GM12878 (cell line): ENCODE measurements at regions not wholly inside any gene's neighbourhood (a gene's known extent, or its start where the extent isn't known, plus 50 kb on each side); places are given as distances from the start of the nearest gene placed in this dataset.

Source experiments
- GABPA ChIP-seq: IDR thresholded peaks from 2 replicates; pipeline ENCODE4 v1.6.1; 2014; ENCODE audit warnings: antibody characterized with exemption, low read depth, mild to moderate bottlenecking, inconsistent platforms
- KDM1A ChIP-seq: fragments of 200-600 bp; sonication (generic); IDR thresholded peaks from 2 replicates; pipeline ENCODE4 v1.6.1; 2016; ENCODE audit warnings: borderline replicate concordance
- POLR2A ChIP-seq: IDR thresholded peaks from 2 replicates; pipeline ENCODE4 v1.6.1; 2011; ENCODE audit warnings: low read depth, mild to moderate bottlenecking, low read length
- TCF3 ChIP-seq: IDR thresholded peaks from 2 replicates; pipeline ENCODE4 v1.6.1; 2012; ENCODE audit warnings: low read depth, mild to moderate bottlenecking, low read length, borderline replicate concordance; ENCODE audit not compliant: insufficient read depth
- ZNF24 ChIP-seq: fragments of 450-650 bp; IDR thresholded peaks from 2 replicates; pipeline ENCODE4 v1.6.1; 2017; ENCODE audit warnings: antibody characterized with exemption, mild to moderate bottlenecking
- TF ChIP-seq, protein P1 (sequence below): fragments of 450-650 bp; IDR thresholded peaks from 2 replicates; pipeline ENCODE4 v1.6.1; 2017; ENCODE audit warnings: antibody characterized with exemption, mild to moderate bottlenecking, moderate library complexity
- TF ChIP-seq, protein P2 (sequence below): fragments of 450-650 bp; IDR thresholded peaks from 2 replicates; pipeline ENCODE4 v1.6.1; 2017; ENCODE audit warnings: mild to moderate bottlenecking, low read depth, inconsistent platforms; ENCODE audit not compliant: poor library complexity, severe bottlenecking

DNA sequence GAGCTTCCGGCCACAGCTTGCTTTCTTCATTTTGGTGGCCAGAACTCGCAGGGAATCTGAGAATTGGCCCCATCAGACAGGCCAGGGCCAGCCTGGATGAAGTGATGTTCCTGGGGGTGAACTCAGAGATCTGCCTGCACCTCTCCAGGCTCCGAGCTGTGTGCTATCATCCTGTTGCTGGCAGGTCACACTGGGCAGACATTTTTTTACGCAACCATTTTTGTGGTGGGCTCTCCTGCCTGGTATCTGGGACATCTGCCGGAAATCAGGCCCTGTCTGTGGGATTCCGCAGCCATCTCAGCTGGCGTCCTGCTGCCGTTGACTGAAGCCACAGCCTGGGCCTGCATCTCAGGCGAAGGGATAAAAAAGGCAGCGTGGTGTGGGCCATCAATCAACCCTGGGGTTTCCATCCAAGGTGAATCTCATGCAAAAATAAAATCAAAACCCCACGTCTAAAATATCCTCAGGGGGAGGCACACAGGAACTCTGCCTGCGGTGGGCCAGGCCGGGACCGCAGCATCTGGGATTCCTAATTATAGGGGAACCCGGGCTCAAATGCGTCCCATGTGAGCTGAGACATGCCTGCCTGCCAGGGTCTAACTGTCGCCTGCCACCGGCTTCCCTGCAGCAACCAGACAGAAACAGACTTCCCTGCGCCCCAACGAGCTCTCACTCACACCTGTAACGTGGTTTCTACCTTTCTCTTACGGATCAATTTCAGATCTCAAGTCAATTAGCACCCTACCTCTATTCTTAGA is 174.3 kb downstream of the SYK start (continued):
- TF ChIP-seq, protein P1, sequence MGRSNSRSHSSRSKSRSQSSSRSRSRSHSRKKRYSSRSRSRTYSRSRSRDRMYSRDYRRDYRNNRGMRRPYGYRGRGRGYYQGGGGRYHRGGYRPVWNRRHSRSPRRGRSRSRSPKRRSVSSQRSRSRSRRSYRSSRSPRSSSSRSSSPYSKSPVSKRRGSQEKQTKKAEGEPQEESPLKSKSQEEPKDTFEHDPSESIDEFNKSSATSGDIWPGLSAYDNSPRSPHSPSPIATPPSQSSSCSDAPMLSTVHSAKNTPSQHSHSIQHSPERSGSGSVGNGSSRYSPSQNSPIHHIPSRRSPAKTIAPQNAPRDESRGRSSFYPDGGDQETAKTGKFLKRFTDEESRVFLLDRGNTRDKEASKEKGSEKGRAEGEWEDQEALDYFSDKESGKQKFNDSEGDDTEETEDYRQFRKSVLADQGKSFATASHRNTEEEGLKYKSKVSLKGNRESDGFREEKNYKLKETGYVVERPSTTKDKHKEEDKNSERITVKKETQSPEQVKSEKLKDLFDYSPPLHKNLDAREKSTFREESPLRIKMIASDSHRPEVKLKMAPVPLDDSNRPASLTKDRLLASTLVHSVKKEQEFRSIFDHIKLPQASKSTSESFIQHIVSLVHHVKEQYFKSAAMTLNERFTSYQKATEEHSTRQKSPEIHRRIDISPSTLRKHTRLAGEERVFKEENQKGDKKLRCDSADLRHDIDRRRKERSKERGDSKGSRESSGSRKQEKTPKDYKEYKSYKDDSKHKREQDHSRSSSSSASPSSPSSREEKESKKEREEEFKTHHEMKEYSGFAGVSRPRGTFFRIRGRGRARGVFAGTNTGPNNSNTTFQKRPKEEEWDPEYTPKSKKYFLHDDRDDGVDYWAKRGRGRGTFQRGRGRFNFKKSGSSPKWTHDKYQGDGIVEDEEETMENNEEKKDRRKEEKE: no peak
- TF ChIP-seq, protein P2, sequence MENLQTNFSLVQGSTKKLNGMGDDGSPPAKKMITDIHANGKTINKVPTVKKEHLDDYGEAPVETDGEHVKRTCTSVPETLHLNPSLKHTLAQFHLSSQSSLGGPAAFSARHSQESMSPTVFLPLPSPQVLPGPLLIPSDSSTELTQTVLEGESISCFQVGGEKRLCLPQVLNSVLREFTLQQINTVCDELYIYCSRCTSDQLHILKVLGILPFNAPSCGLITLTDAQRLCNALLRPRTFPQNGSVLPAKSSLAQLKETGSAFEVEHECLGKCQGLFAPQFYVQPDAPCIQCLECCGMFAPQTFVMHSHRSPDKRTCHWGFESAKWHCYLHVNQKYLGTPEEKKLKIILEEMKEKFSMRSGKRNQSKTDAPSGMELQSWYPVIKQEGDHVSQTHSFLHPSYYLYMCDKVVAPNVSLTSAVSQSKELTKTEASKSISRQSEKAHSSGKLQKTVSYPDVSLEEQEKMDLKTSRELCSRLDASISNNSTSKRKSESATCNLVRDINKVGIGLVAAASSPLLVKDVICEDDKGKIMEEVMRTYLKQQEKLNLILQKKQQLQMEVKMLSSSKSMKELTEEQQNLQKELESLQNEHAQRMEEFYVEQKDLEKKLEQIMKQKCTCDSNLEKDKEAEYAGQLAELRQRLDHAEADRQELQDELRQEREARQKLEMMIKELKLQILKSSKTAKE: no peak
- TF ChIP-seq TCF3: no peak
- TF ChIP-seq GABPA: no peak
- no peak for TF ChIP-seq POLR2A
- TF ChIP-seq KDM1A: no peak
- no peak for TF ChIP-seq ZNF24
- TF ChIP-seq, all 136 proteins: peak for 0
